Inferior parietal cortex (tissue), 1 donor: ENCODE measurements at regions not wholly inside any gene's neighbourhood (a gene's known extent, or its start where the extent isn't known, plus 50 kb on each side); places are given as distances from the start of the nearest gene placed in this dataset.
"Not testable (repeated sequence)": the region's sequence is repeated elsewhere in the genome, so short reads cannot be mapped to it uniquely, and the experiment has no call there.

Experiments
- DNase-seq: peaks from one replicate; pipeline ENCODE4 v3.0.0-alpha.2; 2016; ENCODE audit errors: extremely low spot score

GRCh38 chr6:82419132-82419581, 55.5 kb downstream of the TPBG start:
- no peak for DNase-seq

GRCh38 chr6:82419859-82420258, 56.2 kb downstream of the TPBG start:
- DNase-seq, result no peak

GRCh38 chr6:82430611-82431010, 67.0 kb downstream of the TPBG start:
- DNase-seq, result no peak

GRCh38 chr6:82436740-82437139, 73.1 kb downstream of the TPBG start:
- no peak for DNase-seq

- DNase-seq, result peak; percentile 29
Observed at GRCh38 chr6:82437701-82438100, 74.1 kb downstream of the TPBG start.

- no peak for DNase-seq
Observed at GRCh38 chr6:82441047-82441855, 77.6 kb downstream of the TPBG start.

GRCh38 chr6:82442061-82442719, 78.6 kb downstream of the TPBG start:
- DNase-seq, result no peak

GRCh38 chr6:82458147-82458546, 94.5 kb downstream of the TPBG start:
- DNase-seq, result no peak

- no peak for DNase-seq
Observed at GRCh38 chr6:82458705-82459104, 95.1 kb downstream of the TPBG start.

GRCh38 chr6:82461536-82461935, 97.9 kb downstream of the TPBG start:
- no peak for DNase-seq

GRCh38 chr6:82467338-82467737, 103.7 kb downstream of the TPBG start:
- no peak for DNase-seq

GRCh38 chr6:82470123-82470522, 106.5 kb downstream of the TPBG start:
- DNase-seq, result not testable (repeated sequence)

GRCh38 chr6:82475106-82475505, 111.5 kb downstream of the TPBG start:
- not testable (repeated sequence) for DNase-seq

GRCh38 chr6:82484001-82484400, 120.4 kb downstream of the TPBG start:
- no peak for DNase-seq

- no peak for DNase-seq
Observed at GRCh38 chr6:82484737-82485626, 121.4 kb downstream of the TPBG start.

- DNase-seq, result no peak
Observed at GRCh38 chr6:82487895-82488294, 124.3 kb downstream of the TPBG start.

GRCh38 chr6:82488403-82488802, 124.8 kb downstream of the TPBG start:
- DNase-seq, result no peak

GRCh38 chr6:82492134-82492533, 128.5 kb downstream of the TPBG start:
- no peak for DNase-seq

- no peak for DNase-seq
Observed at GRCh38 chr6:82493467-82493866, 129.8 kb downstream of the TPBG start.

GRCh38 chr6:82494367-82494766, 130.8 kb downstream of the TPBG start:
- no peak for DNase-seq

GRCh38 chr6:82501901-82502300, 138.3 kb downstream of the TPBG start:
- not testable (repeated sequence) for DNase-seq

- no peak for DNase-seq
Observed at GRCh38 chr6:82506526-82506925, 142.9 kb downstream of the TPBG start.
